ENCODE measurements at regions not wholly inside any gene's neighbourhood (a gene's known extent, or its start where the extent isn't known, plus 50 kb on each side); places are given as distances from the start of the nearest gene placed in this dataset.

GRCh38 chr21:29436650-29437049, 137.9 kb downstream of the BACH1 start:
- H3K23me2 ChIP-seq (ENCODE audit: insufficient read length, low read depth, low read length, poor library complexity, severe bottlenecking), result no peaks in the 10 kb centered on the region
- Mint-ChIP-seq H3K27ac (peak overlapping the region in 1 of 3 experiments; percentile 19; a peak in 2 of 7 replicates), H3K27me3 (ENCODE audit: low read depth) (no peaks in the 10 kb centered on the region), H3K4me3 (no peak overlapping the region), H3K36me3 (ENCODE audit: insufficient read depth in 1 of 3, low read depth in 3 of 3) (no peaks in the 10 kb centered on the region), H3K4me1 (peaks cover 6 to 10% of the 10 kb centered on the region in 2 experiments; a peak in 3 of 4 replicates), H3K9me3 (no peaks in the 10 kb centered on the region)
- H3K4me2 ChIP-seq (ENCODE audit: insufficient read depth, insufficient read length, low read length), result no peak overlapping the region
- H3T11ph ChIP-seq (ENCODE audit: low read length), result no peak overlapping the region
- no peak overlapping the region for H2BK15ac ChIP-seq (ENCODE audit: low read depth, low read length)
- H4K20me1 ChIP-seq (ENCODE audit: control insufficient read depth, insufficient read depth, insufficient read length), result no peaks in the 10 kb centered on the region
- H3K4ac ChIP-seq (ENCODE audit: low read depth, low read length), result no peak overlapping the region
- H3K79me1 ChIP-seq (ENCODE audit: insufficient read depth, low read depth, low read length, poor library complexity, severe bottlenecking), result no peaks in the 10 kb centered on the region
- H3K9ac ChIP-seq (ENCODE audit: extremely low read depth, insufficient read length, low read length), result no peak overlapping the region
- H2AK5ac ChIP-seq (ENCODE audit: insufficient read length, low read length), result no peak overlapping the region
- H2AFZ ChIP-seq (ENCODE audit: low read length), result no peak overlapping the region
- H3K56ac ChIP-seq (ENCODE audit: insufficient read length, low read depth, low read length), result no peak overlapping the region
- H3K27ac ChIP-seq (ENCODE audit: insufficient read length, low read depth, low read length), result no peak overlapping the region
- H2BK12ac ChIP-seq (ENCODE audit: insufficient read length, low read depth, low read length), result no peak overlapping the region
- H3K4me1 ChIP-seq (ENCODE audit: insufficient read depth, low read length), result no peaks in the 10 kb centered on the region
- no peak overlapping the region for H3K18ac ChIP-seq (ENCODE audit: insufficient read length, low read depth, low read length)
- TF ChIP-seq CTCF (conservative IDR thresholded peaks at IDR 0.05), result no peak
- no peak overlapping the region for H2BK120ac ChIP-seq (ENCODE audit: low read depth, low read length, poor library complexity, severe bottlenecking)
- H4K91ac ChIP-seq (ENCODE audit: insufficient read length, low read depth, low read length), result no peak overlapping the region
- H3K79me2 ChIP-seq (ENCODE audit: insufficient read depth, low read length), result no peaks in the 10 kb centered on the region
- H2BK20ac ChIP-seq (ENCODE audit: low read depth, low read length, poor library complexity, severe bottlenecking), result no peak overlapping the region
- H3K23ac ChIP-seq (ENCODE audit: insufficient read length, low read depth, low read length), result no peak overlapping the region
- H4K5ac ChIP-seq (ENCODE audit: insufficient read length, low read depth, low read length), result no peak overlapping the region
- DNase-seq, result no peak
- H3K27me3 ChIP-seq (ENCODE audit: insufficient read depth, low read length), result no peaks in the 10 kb centered on the region
- no peak overlapping the region for H3K14ac ChIP-seq (ENCODE audit: insufficient read depth, low read length)
- H4K8ac ChIP-seq (replicated peaks; ENCODE audit: insufficient read length, low read depth, low read length), result no peak overlapping the region
- H2BK5ac ChIP-seq (ENCODE audit: insufficient read length, low read length), result no peak overlapping the region
- WGBS (ENCODE audit: extremely low coverage, insufficient read length, low lambda C conversion rate), result no CpG with 5 or more reads among the region's 2 CpGs
- no peaks in the 10 kb centered on the region for H3K9me3 ChIP-seq (ENCODE audit: control insufficient read depth, low read depth, low read length)
